H1 (cell line): ENCODE measurements at regions not wholly inside any gene's neighbourhood (a gene's known extent, or its start where the extent isn't known, plus 50 kb on each side); places are given as distances from the start of the nearest gene placed in this dataset.

Source experiments
- ATF3 ChIP-seq: IDR thresholded peaks from 2 replicates; pipeline ENCODE4 v1.6.1; 2011; ENCODE audit warnings: low read depth, mild to moderate bottlenecking, low read length; ENCODE audit not compliant: insufficient read depth
- CEBPB ChIP-seq: IDR thresholded peaks from 2 replicates; pipeline ENCODE4 v1.6.1; 2012; ENCODE audit warnings: low read depth, low read length
- CHD2 ChIP-seq: IDR thresholded peaks from 2 replicates; pipeline ENCODE4 v1.6.1; 2012; ENCODE audit warnings: low read length, improper control_type of control experiment
- CHD7 ChIP-seq: fragments of 300-600 bp; sonication (generic); IDR thresholded peaks from 2 replicates; pipeline ENCODE4 v1.7.1; 2012; ENCODE audit warnings: low read length, moderate library complexity, mild to moderate bottlenecking, inconsistent platforms; ENCODE audit not compliant: insufficient replicate concordance
- JUND ChIP-seq: IDR thresholded peaks from 2 replicates; pipeline ENCODE4 v1.6.1; 2011; ENCODE audit warnings: mild to moderate bottlenecking, improper control_type of control experiment, low read length
- KDM1A ChIP-seq: fragments of 200-600, 300-600 bp; sonication (generic); IDR thresholded peaks from 2 replicates; pipeline ENCODE4 v1.7.1; 2016; ENCODE audit warnings: mild to moderate bottlenecking, low read length, borderline replicate concordance
- NANOG ChIP-seq: IDR thresholded peaks from 2 replicates; pipeline ENCODE4 v1.6.1; 2011; ENCODE audit warnings: low read length, low read depth, mild to moderate bottlenecking, inconsistent platforms; ENCODE audit not compliant: insufficient read depth, poor library complexity, severe bottlenecking
- NRF1 ChIP-seq: IDR thresholded peaks from 2 replicates; pipeline ENCODE4 v1.6.1; 2011; ENCODE audit warnings: mild to moderate bottlenecking, low read depth, low read length, improper control_type of control experiment
- SIX5 ChIP-seq: IDR thresholded peaks from 2 replicates; pipeline ENCODE4 v1.6.1; 2011; ENCODE audit warnings: mild to moderate bottlenecking, low read depth, low read length
- SRF ChIP-seq: IDR thresholded peaks from 2 replicates; pipeline ENCODE4 v1.6.1; 2011; ENCODE audit warnings: mild to moderate bottlenecking, low read depth, low read length, moderate library complexity
- TAF7 ChIP-seq: optimal IDR thresholded peaks from 2 replicates; pipeline ENCODE3; 2011; ENCODE audit warnings: low read depth, mild to moderate bottlenecking, inconsistent platforms, low read length, moderate library complexity, borderline replicate concordance
- TCF12 ChIP-seq: IDR thresholded peaks from 2 replicates; pipeline ENCODE4 v1.6.1; 2011; ENCODE audit warnings: low read depth, mild to moderate bottlenecking, low read length

DNA sequence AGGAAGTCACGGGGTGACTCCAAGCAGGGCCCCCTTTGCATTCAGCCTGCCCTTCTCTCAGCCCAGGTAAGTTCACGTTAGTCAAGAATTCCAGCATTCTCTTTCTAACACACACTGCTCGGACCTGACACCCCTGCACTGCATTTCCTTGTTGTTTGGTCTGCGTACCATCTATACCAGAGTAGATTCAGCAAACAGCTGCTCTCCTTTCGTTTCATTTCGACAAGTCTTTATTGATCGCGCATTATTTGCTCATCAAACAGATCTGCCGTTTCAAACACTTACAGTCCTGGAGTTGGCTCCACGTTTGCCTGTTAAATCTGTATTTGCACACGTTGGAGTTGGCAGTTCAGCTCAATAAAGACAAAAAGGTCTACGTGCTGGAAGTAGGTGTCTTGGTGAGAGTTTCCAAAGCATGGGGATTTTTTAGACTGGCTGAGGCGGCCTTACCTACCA is 495.1 kb downstream of the RPS24 start (continued):
- TF ChIP-seq CHD7 (no peak), CHD2 (no peak), TCF12 (no peak), SRF (no peak), ATF3 (no peak), CEBPB (no peak), SIX5 (no peak), NRF1 (no peak), KDM1A (no peak), JUND (no peak), TAF7 (no peak), NANOG (no peak)
- TF ChIP-seq, all 59 proteins: peak for 0
